ENCODE measurements at regions not wholly inside any gene's neighbourhood (a gene's known extent, or its start where the extent isn't known, plus 50 kb on each side); places are given as distances from the start of the nearest gene placed in this dataset.
"Not testable (repeated sequence)": the region's sequence is repeated elsewhere in the genome, so short reads cannot be mapped to it uniquely, and the experiment has no call there.

- DNase-seq (ENCODE audit: extremely low read depth in 1 of 2, low read depth in 1 of 2), result no peak
Observed at GRCh38 chr3:109784852-109785631, 447.7 kb upstream of the DPPA4 start.

- no peak for DNase-seq (ENCODE audit: extremely low read depth in 1 of 2, low read depth in 1 of 2)
Observed at GRCh38 chr3:109803274-109803673, 465.9 kb upstream of the DPPA4 start.

GRCh38 chr3:109804697-109805096 lies 467.4 kb upstream of the DPPA4 start:
- no peak for DNase-seq (ENCODE audit: extremely low read depth in 1 of 2, low read depth in 1 of 2)

- no peak for DNase-seq (ENCODE audit: extremely low read depth in 1 of 2, low read depth in 1 of 2)
Observed at GRCh38 chr3:109806929-109807328, 469.6 kb upstream of the DPPA4 start.

- no peak for DNase-seq (ENCODE audit: extremely low read depth in 1 of 2, low read depth in 1 of 2)
Observed at GRCh38 chr3:109809513-109809912, 472.2 kb upstream of the DPPA4 start.

- DNase-seq (ENCODE audit: extremely low read depth in 1 of 2, low read depth in 1 of 2), result no peak
Observed at GRCh38 chr3:109818081-109818480, 480.7 kb upstream of the DPPA4 start.

- DNase-seq (ENCODE audit: extremely low read depth in 1 of 2, low read depth in 1 of 2), result no peak
Observed at GRCh38 chr3:109819734-109820133, 482.4 kb upstream of the DPPA4 start.

- no peak for DNase-seq (ENCODE audit: extremely low read depth in 1 of 2, low read depth in 1 of 2)
Observed at GRCh38 chr3:109825971-109826810, 488.8 kb upstream of the DPPA4 start.

GRCh38 chr3:109831403-109831802 lies 494.1 kb upstream of the DPPA4 start:
- no peak for DNase-seq (ENCODE audit: extremely low read depth in 1 of 2, low read depth in 1 of 2)

- no peak for DNase-seq (ENCODE audit: extremely low read depth in 1 of 2, low read depth in 1 of 2)
Observed at GRCh38 chr3:109835958-109836357, 498.6 kb upstream of the DPPA4 start.

GRCh38 chr3:109851854-109852253 lies 514.5 kb upstream of the DPPA4 start:
- DNase-seq (ENCODE audit: extremely low read depth in 1 of 2, low read depth in 1 of 2), result no peak

- DNase-seq (ENCODE audit: extremely low read depth in 1 of 2, low read depth in 1 of 2), result no peak
Observed at GRCh38 chr3:109852283-109852682, 514.9 kb upstream of the DPPA4 start.

GRCh38 chr3:109853077-109853731 lies 515.9 kb upstream of the DPPA4 start:
- no peak for DNase-seq (ENCODE audit: extremely low read depth in 1 of 2, low read depth in 1 of 2)

GRCh38 chr3:109863701-109864100 lies 526.4 kb upstream of the DPPA4 start:
- DNase-seq (ENCODE audit: extremely low read depth in 1 of 2, low read depth in 1 of 2), result no peak

- no peak for DNase-seq (ENCODE audit: extremely low read depth in 1 of 2, low read depth in 1 of 2)
Observed at GRCh38 chr3:109864452-109864851, 527.1 kb upstream of the DPPA4 start.

- DNase-seq (ENCODE audit: extremely low read depth in 1 of 2, low read depth in 1 of 2), result no peak
Observed at GRCh38 chr3:109869586-109869985, 532.2 kb upstream of the DPPA4 start.

GRCh38 chr3:109874896-109875708 lies 537.8 kb upstream of the DPPA4 start:
- DNase-seq (ENCODE audit: extremely low read depth in 1 of 2, low read depth in 1 of 2), result no peak

- not testable (repeated sequence) for DNase-seq (ENCODE audit: extremely low read depth in 1 of 2, low read depth in 1 of 2)
Observed at GRCh38 chr3:109877616-109878015, 540.3 kb upstream of the DPPA4 start.

GRCh38 chr3:109882144-109882543 lies 544.8 kb upstream of the DPPA4 start:
- no peak for DNase-seq (ENCODE audit: extremely low read depth in 1 of 2, low read depth in 1 of 2)

- DNase-seq (ENCODE audit: extremely low read depth in 1 of 2, low read depth in 1 of 2), result no peak
Observed at GRCh38 chr3:109887293-109887692, 549.9 kb upstream of the DPPA4 start.

GRCh38 chr3:109888026-109888425 lies 550.7 kb upstream of the DPPA4 start:
- no peak for DNase-seq (ENCODE audit: extremely low read depth in 1 of 2, low read depth in 1 of 2)

Measured in stimulated activated CD8-positive, alpha-beta memory T cell treated with anti-CD3 and anti-CD28 coated beads, Interleukin-7, amount 100 ng/mL, for 48 hours (primary cell).